OCI-LY7 (cell line): ENCODE measurements at regions not wholly inside any gene's neighbourhood (a gene's known extent, or its start where the extent isn't known, plus 50 kb on each side); places are given as distances from the start of the nearest gene placed in this dataset.

ENCODE experiments used
- BruUV-seq: library from RNA; stranded (reverse); fragments of 400-500 nt; replicated peaks from 2 replicates; lab custom pipeline; 2021; lab: Mats Ljungman, UMichigan
- CTCF ChIA-PET: fragments of 300-600 bp; sonication (Branson Sonifier 250); formaldehyde crosslinking; loops from one replicate; lab custom pipeline; 2022; ENCODE audit warnings: antibody characterized with exemption; ENCODE audit not compliant: unreplicated experiment; lab: Charles Lee
- POLR2A ChIA-PET: fragments of 300-600 bp; sonication (Branson Sonifier 250); formaldehyde crosslinking; loops from one replicate; lab custom pipeline; 2022; ENCODE audit warnings: antibody characterized with exemption; lab: Charles Lee
- DNase-seq: peaks from one replicate; pipeline ENCODE4 v3.0.0-alpha.2; 2015; ENCODE audit warnings: low spot score
- H2AFZ ChIP-seq: fragments of 200-600 bp; sonication (generic), shearing (Covaris generic); 2 replicates; pipeline ENCODE4 v1.6.1; 2014; ENCODE audit warnings: mild to moderate bottlenecking, antibody characterized with exemption, low read length, moderate library complexity
- H3K27ac ChIP-seq: fragments of 200-600 bp; sonication (generic); 2 replicates; pipeline ENCODE4 v1.5.1; 2014; ENCODE audit warnings: mixed run types, low read depth, mild to moderate bottlenecking, moderate library complexity, low read length, inconsistent platforms; ENCODE audit not compliant: poor library complexity, severe bottlenecking
- H3K36me3 ChIP-seq: fragments of 200-600 bp; sonication (generic); 2 replicates; pipeline ENCODE4 v1.6.1; 2014; ENCODE audit warnings: mild to moderate bottlenecking, antibody characterized with exemption, low read length, moderate library complexity, mixed read lengths; ENCODE audit not compliant: insufficient read depth
- H3K4me1 ChIP-seq: fragments of 200-600 bp; sonication (generic); 2 replicates; pipeline ENCODE4 v1.5.1; 2014; ENCODE audit warnings: mild to moderate bottlenecking, low read length; ENCODE audit not compliant: insufficient read depth, poor library complexity, severe bottlenecking
- H3K4me2 ChIP-seq: fragments of 200-600 bp; sonication (generic); 2 replicates; pipeline ENCODE4 v1.6.1; 2014; ENCODE audit warnings: mild to moderate bottlenecking, low read length
- H3K4me3 ChIP-seq: fragments of 200-600 bp; sonication (generic); 2 replicates; pipeline ENCODE4 v1.5.1; 2014; ENCODE audit warnings: mild to moderate bottlenecking, low read depth, low read length; ENCODE audit not compliant: poor library complexity, severe bottlenecking
- H3K79me2 ChIP-seq: fragments of 200-600 bp; sonication (generic); 2 replicates; pipeline ENCODE4 v1.6.1; 2016; ENCODE audit warnings: low read depth, mild to moderate bottlenecking, low read length, moderate library complexity, mixed read lengths; ENCODE audit not compliant: insufficient read depth
- H3K9me2 ChIP-seq: fragments of 200-600 bp; sonication (generic); 2 replicates; pipeline ENCODE4 v1.6.1; 2016; ENCODE audit warnings: mild to moderate bottlenecking, low read length, mixed read lengths; ENCODE audit not compliant: insufficient read depth
- H3K9me3 ChIP-seq: fragments of 200-600 bp; sonication (generic); 2 replicates; pipeline ENCODE4 v1.6.1; 2014; ENCODE audit warnings: mild to moderate bottlenecking, mixed run types, low read length, mixed read lengths
- H4K20me1 ChIP-seq: fragments of 200-600 bp; sonication (generic); 2 replicates; pipeline ENCODE4 v1.6.1; 2014; ENCODE audit warnings: mild to moderate bottlenecking, antibody characterized with exemption, low read length, moderate library complexity, mixed read lengths; ENCODE audit not compliant: insufficient read depth
- EZH2phosphoT487 ChIP-seq: fragments of 200-600 bp; sonication (generic); IDR thresholded peaks from 2 replicates; pipeline ENCODE4 v1.6.1; 2018; ENCODE audit warnings: low read depth, borderline replicate concordance, mild to moderate bottlenecking, mixed run types, antibody characterized with exemption, low read length, moderate library complexity, mixed read lengths
- intact Hi-C: fragments of 100-400 bp; cut with micrococcal nuclease; formaldehyde crosslinking; loops from one replicate; pipeline ENCODE4 v1.10.0; 2022; ENCODE audit not compliant: unreplicated experiment
- TF ChIP-seq, protein P1 (sequence below): fragments of 200-600 bp; sonication (generic); conservative IDR thresholded peaks from 2 replicates; pipeline ENCODE4 v1.5.1; 2014; ENCODE audit warnings: mild to moderate bottlenecking, antibody characterized with exemption, low read length, moderate library complexity, mixed read lengths

DNA sequence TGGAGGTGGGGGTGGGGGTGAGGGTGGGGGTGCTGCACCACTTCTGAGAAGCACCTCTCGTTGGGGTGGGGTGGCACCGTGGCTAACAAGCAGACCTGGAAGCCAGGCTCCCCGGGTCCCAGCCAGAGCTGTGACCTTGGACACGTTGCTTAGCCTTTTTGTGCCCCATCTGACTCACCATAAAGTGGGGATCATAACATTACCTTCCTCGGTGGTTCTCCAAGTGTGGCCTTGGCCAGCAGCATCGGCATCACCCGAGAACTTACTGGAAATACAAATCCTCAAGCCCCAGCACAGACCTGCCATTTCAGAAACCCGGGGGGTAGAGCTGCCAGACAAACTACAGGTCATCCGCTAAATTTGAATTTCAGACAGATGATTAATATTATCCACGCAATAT, 58.7 kb upstream of the SLC66A3 start:
- H3K27ac ChIP-seq = no peak overlapping the region
- H3K4me2 ChIP-seq = no peak overlapping the region
- ChIA-PET POLR2A (interaction anchor here (1.3 kb wide), 1 partner anchor 13 kb away, joined by 4 read pairs; no protein-coding TSS in a partner anchor), CTCF (no interaction called here)
- intact Hi-C loops = no loop called here
- H3K79me2 ChIP-seq = no peaks in the 10 kb centered on the region
- H2AFZ ChIP-seq = no peak overlapping the region
- no peaks in the 10 kb centered on the region for H3K9me2 ChIP-seq
- H4K20me1 ChIP-seq = no peaks in the 10 kb centered on the region
- H3K36me3 ChIP-seq = no peaks in the 10 kb centered on the region
- no peak for DNase-seq
- BruUV-seq = no TSS peak
- TF ChIP-seq, protein P1, sequence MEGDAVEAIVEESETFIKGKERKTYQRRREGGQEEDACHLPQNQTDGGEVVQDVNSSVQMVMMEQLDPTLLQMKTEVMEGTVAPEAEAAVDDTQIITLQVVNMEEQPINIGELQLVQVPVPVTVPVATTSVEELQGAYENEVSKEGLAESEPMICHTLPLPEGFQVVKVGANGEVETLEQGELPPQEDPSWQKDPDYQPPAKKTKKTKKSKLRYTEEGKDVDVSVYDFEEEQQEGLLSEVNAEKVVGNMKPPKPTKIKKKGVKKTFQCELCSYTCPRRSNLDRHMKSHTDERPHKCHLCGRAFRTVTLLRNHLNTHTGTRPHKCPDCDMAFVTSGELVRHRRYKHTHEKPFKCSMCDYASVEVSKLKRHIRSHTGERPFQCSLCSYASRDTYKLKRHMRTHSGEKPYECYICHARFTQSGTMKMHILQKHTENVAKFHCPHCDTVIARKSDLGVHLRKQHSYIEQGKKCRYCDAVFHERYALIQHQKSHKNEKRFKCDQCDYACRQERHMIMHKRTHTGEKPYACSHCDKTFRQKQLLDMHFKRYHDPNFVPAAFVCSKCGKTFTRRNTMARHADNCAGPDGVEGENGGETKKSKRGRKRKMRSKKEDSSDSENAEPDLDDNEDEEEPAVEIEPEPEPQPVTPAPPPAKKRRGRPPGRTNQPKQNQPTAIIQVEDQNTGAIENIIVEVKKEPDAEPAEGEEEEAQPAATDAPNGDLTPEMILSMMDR = no peak
- H3K4me3 ChIP-seq = no peak overlapping the region
- no peaks in the 10 kb centered on the region for H3K9me3 ChIP-seq
- no peaks in the 10 kb centered on the region for H3K4me1 ChIP-seq

DNA sequence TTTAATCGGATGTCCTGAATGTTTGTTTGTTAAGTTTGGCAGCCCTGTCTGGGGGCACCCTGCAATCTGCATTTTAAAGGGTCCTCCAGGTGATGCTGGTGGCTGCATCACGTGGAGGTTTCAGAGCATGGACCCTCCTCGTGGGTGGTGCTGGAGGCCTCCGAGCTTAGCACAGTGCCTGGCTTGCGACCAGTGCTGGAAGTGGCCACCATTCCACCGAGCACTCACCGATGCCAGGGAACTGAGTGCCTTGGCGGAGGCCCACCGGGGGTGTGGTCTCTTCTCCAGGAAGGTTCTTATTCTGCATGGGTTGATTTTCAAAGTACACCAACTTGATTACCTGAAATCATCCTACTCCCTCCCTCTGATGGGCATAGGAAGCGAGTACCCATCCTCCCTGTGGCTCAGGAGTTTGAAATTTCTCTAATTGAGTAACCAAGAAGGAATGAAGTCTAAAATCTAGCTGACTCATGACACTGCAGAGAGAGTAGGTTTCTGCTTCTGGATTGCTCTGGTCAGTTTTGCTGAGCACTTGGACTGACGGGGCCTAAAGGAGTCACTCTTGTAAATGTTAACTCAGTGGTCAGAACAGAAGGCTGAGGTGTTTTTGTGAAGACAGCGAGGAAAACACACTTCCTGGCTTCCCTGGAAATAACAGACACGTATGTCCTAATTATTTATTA, 58.1 kb upstream of the SLC66A3 start:
- no peaks in the 10 kb centered on the region for H3K9me3 ChIP-seq
- no peak overlapping the region for H3K4me3 ChIP-seq
- H3K27ac ChIP-seq = no peak overlapping the region
- DNase-seq = no peak
- no TSS peak for BruUV-seq
- no peaks in the 10 kb centered on the region for H4K20me1 ChIP-seq
- ChIA-PET CTCF (no interaction called here), POLR2A (interaction anchor here (1.3 kb wide), 1 partner anchor 14 kb away, joined by 4 read pairs; no protein-coding TSS in a partner anchor)
- intact Hi-C loops = no loop called here
- TF ChIP-seq EZH2phosphoT487 = no peak
- TF ChIP-seq, protein P1 = no peak
- no peak overlapping the region for H3K4me2 ChIP-seq
- H3K36me3 ChIP-seq = no peaks in the 10 kb centered on the region
- H2AFZ ChIP-seq = no peak overlapping the region
- no peaks in the 10 kb centered on the region for H3K4me1 ChIP-seq
- no peaks in the 10 kb centered on the region for H3K9me2 ChIP-seq
- H3K79me2 ChIP-seq = no peaks in the 10 kb centered on the region

DNA sequence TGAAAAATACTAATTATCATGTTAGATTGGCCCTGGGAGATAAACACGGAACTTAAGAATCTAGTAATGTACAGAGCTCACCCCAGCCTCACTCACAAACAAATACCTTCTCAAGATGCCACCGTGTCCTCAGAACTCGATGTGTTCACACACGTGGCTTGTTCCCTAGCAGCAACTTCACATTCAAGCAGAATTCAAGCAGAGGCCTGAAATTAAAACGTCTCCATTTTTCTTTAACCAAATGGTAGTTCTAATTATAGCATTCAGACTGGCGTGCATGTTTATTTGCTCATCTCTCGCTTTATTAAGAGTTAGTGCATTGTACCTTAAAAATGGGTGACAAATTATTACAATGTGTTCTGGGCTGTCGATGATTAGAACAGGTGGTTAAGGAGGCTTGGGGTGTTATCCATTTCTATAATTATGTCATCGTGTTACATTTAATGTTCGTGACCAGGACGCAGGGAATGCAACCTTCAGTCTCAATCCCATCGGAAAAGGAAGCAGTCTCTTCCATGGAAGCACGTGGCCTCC, 57.3 kb upstream of the SLC66A3 start:
- Histone ChIP-seq H3K36me3 (no peaks in the 10 kb centered on the region), H3K9me2 (no peaks in the 10 kb centered on the region), H3K4me2 (no peak overlapping the region), H4K20me1 (no peaks in the 10 kb centered on the region), H2AFZ (no peak overlapping the region), H3K9me3 (no peaks in the 10 kb centered on the region), H3K27ac (no peak overlapping the region), H3K4me1 (no peaks in the 10 kb centered on the region), H3K79me2 (no peaks in the 10 kb centered on the region), H3K4me3 (no peak overlapping the region)
- no TSS peak for BruUV-seq
- CTCF ChIA-PET = no interaction called here
- intact Hi-C loops = no loop called here
- no peak for DNase-seq
- TF ChIP-seq, protein P1 = no peak
- no peak for TF ChIP-seq EZH2phosphoT487
- POLR2A ChIA-PET = no interaction called here
